NB4 (cell line): ENCODE measurements at regions not wholly inside any gene's neighbourhood (a gene's known extent, or its start where the extent isn't known, plus 50 kb on each side); places are given as distances from the start of the nearest gene placed in this dataset.

Experiments
- POLR2A ChIP-seq: IDR thresholded peaks from 2 replicates; pipeline ENCODE4 v1.6.1; 2011; ENCODE audit warnings: mild to moderate bottlenecking; ENCODE audit not compliant: insufficient read length; ENCODE audit errors: extremely low read depth
- TF ChIP-seq, protein P1 (sequence below): IDR thresholded peaks from one replicate; pipeline ENCODE4 v1.5.1; 2012; ENCODE audit warnings: low read depth, low read length

DNA sequence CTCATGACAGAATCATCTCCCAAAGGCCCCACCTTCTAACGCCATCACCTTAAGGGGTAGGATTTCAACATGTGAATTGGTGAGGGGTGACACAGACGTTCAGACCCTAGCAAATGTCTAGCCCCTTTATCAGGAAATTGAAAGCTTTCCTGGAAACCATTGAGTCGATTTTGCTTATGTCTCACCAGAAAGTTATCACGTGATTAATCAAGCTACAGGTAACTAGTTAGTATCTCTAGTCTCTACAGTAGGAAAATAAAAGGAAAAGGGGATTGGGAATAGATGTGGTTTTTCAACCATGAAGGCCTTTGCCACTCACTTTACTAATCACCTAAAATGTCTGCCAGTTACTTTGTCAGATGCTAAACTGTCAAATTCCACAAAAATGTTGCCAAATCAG lies 1133.0 kb downstream of the PDHA2 start:
- TF ChIP-seq, protein P1, sequence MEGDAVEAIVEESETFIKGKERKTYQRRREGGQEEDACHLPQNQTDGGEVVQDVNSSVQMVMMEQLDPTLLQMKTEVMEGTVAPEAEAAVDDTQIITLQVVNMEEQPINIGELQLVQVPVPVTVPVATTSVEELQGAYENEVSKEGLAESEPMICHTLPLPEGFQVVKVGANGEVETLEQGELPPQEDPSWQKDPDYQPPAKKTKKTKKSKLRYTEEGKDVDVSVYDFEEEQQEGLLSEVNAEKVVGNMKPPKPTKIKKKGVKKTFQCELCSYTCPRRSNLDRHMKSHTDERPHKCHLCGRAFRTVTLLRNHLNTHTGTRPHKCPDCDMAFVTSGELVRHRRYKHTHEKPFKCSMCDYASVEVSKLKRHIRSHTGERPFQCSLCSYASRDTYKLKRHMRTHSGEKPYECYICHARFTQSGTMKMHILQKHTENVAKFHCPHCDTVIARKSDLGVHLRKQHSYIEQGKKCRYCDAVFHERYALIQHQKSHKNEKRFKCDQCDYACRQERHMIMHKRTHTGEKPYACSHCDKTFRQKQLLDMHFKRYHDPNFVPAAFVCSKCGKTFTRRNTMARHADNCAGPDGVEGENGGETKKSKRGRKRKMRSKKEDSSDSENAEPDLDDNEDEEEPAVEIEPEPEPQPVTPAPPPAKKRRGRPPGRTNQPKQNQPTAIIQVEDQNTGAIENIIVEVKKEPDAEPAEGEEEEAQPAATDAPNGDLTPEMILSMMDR, result no peak
- TF ChIP-seq POLR2A, result no peak
